Gastroesophageal sphincter (tissue), 4 donors: ENCODE measurements at regions not wholly inside any gene's neighbourhood (a gene's known extent, or its start where the extent isn't known, plus 50 kb on each side); places are given as distances from the start of the nearest gene placed in this dataset.

Experiments used
- ATAC-seq: fragments of 150-250 bp; one replicate; pipeline ENCODE4 v1.9.1; 2016; ENCODE audit warnings: mild to moderate bottlenecking, moderate library complexity
- H3K27ac ChIP-seq, 4 donors: fragments of 200-600 bp; sonication (generic) in 3 of 4; 1 replicate in 3 of 4; 2 replicates in 1 of 4; pipeline ENCODE4 v1.5.1; 2016 to 2019
- H3K27me3 ChIP-seq: fragments of 200-600 bp; sonication (generic); one replicate; pipeline ENCODE4 v1.5.1; 2019
- H3K36me3 ChIP-seq, 2 donors: fragments of 200-600 bp; sonication (generic); one replicate each; pipeline ENCODE4 v1.5.1; 2019; ENCODE audit warnings: control low read depth in 1 of 2
- H3K4me1 ChIP-seq, 3 donors: fragments of 200-600 bp; sonication (generic); 1 replicate in 2 of 3; 2 replicates in 1 of 3; pipeline ENCODE4 v1.5.1; 2016 to 2019; ENCODE audit warnings: control low read depth in 2 of 3
- H3K4me3 ChIP-seq, 2 donors: fragments of 200-600 bp; sonication (generic); one replicate each; pipeline ENCODE4 v1.5.1; 2019; ENCODE audit warnings: mild to moderate bottlenecking in 1 of 2, moderate library complexity in 1 of 2
- H3K9me3 ChIP-seq, 3 donors: fragments of 200-600 bp; sonication (generic); one replicate each; pipeline ENCODE4 v1.5.1; 2017 to 2019; ENCODE audit warnings: control low read depth in 2 of 3
- EP300 ChIP-seq: sonication (generic); formaldehyde crosslinking; IDR thresholded peaks from one replicate; pipeline ENCODE4 v1.6.1; 2017; ENCODE audit warnings: antibody characterized with exemption, mild to moderate bottlenecking
- POLR2A ChIP-seq, 2 donors: fragments of 450-650 bp; IDR thresholded peaks; one replicate each; pipeline ENCODE4 v1.6.1; 2017; ENCODE audit warnings: antibody characterized with exemption in 2 of 2, mild to moderate bottlenecking in 2 of 2, moderate library complexity in 1 of 2
- POLR2AphosphoS5 ChIP-seq: sonication (generic); formaldehyde crosslinking; IDR thresholded peaks from one replicate; pipeline ENCODE4 v1.6.1; 2017; ENCODE audit warnings: antibody characterized with exemption
- WGBS, 2 donors: methylation state at CpG; one replicate each; pipeline ENCODE4 v1.1.5; 2018; ENCODE audit warnings: low coverage in 1 of 2; 5-methylcytosine and 5-hydroxymethylcytosine counted together
- TF ChIP-seq, protein P1 (sequence below), 4 experiments: fragments of 200-600 bp in 2 of 4; fragments of 450-650 bp in 2 of 4; sonication (generic) in 1 of 4; IDR thresholded peaks; one replicate each; pipeline ENCODE4 v1.5.1; 2017 to 2019; ENCODE audit warnings: antibody characterized with exemption in 4 of 4, mild to moderate bottlenecking in 2 of 4, moderate library complexity in 2 of 4

DNA sequence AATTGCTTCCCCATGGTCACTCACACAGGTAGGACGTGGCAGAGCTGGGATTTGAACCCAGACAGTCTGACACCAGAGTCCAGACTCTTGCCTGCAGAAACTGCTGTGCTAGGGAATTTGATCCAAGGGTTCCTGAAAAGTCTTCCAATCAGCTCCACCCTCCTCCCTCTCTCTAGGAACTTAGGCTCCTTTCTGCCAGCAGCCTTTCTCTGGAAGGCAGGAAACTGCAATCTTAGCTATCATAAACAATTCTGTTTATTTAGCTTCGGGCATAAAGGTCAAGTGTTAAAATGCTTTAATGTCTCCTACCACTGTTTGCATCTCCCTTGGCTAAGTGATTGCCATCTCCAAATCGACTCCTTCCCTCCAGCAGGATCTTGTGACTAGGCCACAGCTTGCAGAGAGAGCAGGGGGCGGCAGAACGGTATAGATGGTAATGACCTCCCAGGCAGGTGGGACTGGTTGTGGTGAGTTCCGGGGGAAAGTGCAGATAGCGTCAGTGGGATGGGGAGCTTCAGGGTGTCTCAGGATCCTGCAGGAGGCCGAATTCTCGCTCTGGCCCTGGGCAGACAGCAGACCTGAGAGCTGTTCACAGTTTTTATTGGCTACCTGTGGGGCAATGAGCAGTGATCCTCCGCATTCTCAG, 882.4 kb upstream of the EEF2KMT start:
- Histone ChIP-seq H3K4me3 (no peak overlapping the region), H3K36me3 (no peaks in the 10 kb centered on the region), H3K9me3 (no peaks in the 10 kb centered on the region), H3K4me1 (no peaks in the 10 kb centered on the region), H3K27me3 (peaks cover 15% of the 10 kb centered on the region), H3K27ac (no peak overlapping the region)
- no peak for ATAC-seq
- 16 to 65% methylated on average over 2 to 9 of the region's 10 CpGs for WGBS, 2 donors
- TF ChIP-seq POLR2A (IDR thresholded peaks at IDR 0.05) (no peak), POLR2AphosphoS5 (no peak), EP300 (no peak)
- TF ChIP-seq, protein P1, sequence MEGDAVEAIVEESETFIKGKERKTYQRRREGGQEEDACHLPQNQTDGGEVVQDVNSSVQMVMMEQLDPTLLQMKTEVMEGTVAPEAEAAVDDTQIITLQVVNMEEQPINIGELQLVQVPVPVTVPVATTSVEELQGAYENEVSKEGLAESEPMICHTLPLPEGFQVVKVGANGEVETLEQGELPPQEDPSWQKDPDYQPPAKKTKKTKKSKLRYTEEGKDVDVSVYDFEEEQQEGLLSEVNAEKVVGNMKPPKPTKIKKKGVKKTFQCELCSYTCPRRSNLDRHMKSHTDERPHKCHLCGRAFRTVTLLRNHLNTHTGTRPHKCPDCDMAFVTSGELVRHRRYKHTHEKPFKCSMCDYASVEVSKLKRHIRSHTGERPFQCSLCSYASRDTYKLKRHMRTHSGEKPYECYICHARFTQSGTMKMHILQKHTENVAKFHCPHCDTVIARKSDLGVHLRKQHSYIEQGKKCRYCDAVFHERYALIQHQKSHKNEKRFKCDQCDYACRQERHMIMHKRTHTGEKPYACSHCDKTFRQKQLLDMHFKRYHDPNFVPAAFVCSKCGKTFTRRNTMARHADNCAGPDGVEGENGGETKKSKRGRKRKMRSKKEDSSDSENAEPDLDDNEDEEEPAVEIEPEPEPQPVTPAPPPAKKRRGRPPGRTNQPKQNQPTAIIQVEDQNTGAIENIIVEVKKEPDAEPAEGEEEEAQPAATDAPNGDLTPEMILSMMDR (IDR thresholded peaks at IDR 0.05), result no peak

DNA sequence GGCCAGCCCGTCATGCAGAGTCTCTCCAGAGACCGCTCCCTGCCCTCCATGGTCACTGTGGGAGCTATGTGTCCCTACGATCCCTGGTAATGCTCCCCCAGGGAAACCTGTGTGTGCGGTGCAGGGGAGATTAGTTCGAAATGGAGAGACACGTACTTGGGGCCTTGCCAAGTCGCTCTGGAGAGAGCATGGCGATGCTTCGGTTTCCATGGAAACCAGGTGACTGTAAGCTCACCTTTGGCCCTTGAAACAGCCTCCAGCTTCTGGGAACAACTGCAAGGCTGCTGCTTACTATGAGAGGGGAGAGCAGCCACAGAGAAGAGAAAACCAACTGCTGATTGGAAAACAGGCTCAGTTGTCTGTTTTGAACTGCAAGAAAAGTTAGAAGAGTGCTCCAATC, 879.7 kb upstream of the EEF2KMT start:
- Histone ChIP-seq H3K36me3 (no peaks in the 10 kb centered on the region), H3K27ac (no peak overlapping the region), H3K27me3 (peaks cover 10% of the 10 kb centered on the region), H3K9me3 (no peaks in the 10 kb centered on the region), H3K4me1 (no peaks in the 10 kb centered on the region), H3K4me3 (no peak overlapping the region)
- TF ChIP-seq EP300, result no peak
- TF ChIP-seq POLR2A (IDR thresholded peaks at IDR 0.05), result no peak
- TF ChIP-seq, protein P1 (IDR thresholded peaks at IDR 0.05), result no peak
- TF ChIP-seq POLR2AphosphoS5, result no peak
- no peak for ATAC-seq
- 42% methylated on average over 2 of the region's 9 CpGs; no CpG with 5 or more reads in 1 of the 2 donors for WGBS, 2 donors

DNA sequence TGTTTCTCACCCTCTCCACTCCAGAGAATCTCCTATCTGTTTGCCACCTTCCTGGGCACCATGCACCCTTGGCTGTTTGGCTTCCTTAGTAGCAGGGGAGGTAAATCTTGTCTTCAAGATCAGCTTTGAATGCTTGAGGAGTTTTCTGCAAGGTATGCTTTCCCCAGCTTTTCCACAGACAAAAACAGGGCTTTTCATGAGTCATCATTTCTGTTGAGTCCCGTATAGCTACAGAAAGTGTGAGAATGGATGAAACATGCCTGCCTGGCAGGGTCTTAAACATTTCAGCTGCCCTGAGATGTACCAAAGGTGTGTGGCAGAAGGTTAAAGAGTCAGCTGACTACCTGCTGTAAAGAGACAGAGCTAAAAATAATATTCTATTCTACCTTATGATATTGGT, 875.2 kb upstream of the EEF2KMT start:
- WGBS, 2 donors, result 83% methylated on average over 1 of the region's 1 CpG; no CpG with 5 or more reads in 1 of the 2 donors

DNA sequence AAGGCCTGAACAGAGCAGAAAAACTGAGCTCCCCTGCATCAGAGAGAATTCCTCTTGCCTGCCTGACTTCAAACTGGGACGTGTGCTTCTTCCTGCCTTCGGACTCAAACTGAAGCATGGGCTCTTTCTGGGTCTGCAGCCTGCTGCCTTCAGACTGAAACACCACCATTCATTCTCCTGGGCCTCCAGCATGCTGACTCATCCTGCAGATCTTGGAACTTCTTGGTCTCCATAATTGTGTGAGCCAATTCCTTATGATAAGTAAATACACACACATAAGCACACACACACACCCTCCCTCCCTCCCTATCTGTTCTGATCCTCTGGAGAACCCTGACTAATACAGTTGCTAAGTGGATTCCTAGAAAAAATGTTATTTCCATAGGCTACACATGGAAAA, 874.3 kb upstream of the EEF2KMT start:
- Histone ChIP-seq H3K27ac (no peak overlapping the region), H3K4me1 (no peaks in the 10 kb centered on the region), H3K9me3 (no peaks in the 10 kb centered on the region), H3K27me3 (peaks cover 14% of the 10 kb centered on the region), H3K36me3 (no peaks in the 10 kb centered on the region), H3K4me3 (no peak overlapping the region)
- ATAC-seq, result no peak
- 56 to 67% methylated on average over 2 of the region's 2 CpGs for WGBS, 2 donors
- TF ChIP-seq POLR2AphosphoS5 (no peak), EP300 (no peak), POLR2A (IDR thresholded peaks at IDR 0.05) (no peak)
- TF ChIP-seq, protein P1 (IDR thresholded peaks at IDR 0.05), result no peak

More for the DNA sequence above, 875.2 kb upstream of the EEF2KMT start:
- Histone ChIP-seq H3K4me1 (no peaks in the 10 kb centered on the region), H3K36me3 (no peaks in the 10 kb centered on the region), H3K27ac (no peak overlapping the region), H3K4me3 (no peak overlapping the region), H3K27me3 (peaks cover 14% of the 10 kb centered on the region), H3K9me3 (no peaks in the 10 kb centered on the region)
- TF ChIP-seq EP300, result no peak
- no peak for TF ChIP-seq POLR2AphosphoS5
- TF ChIP-seq, protein P1 (IDR thresholded peaks at IDR 0.05), result no peak
- TF ChIP-seq POLR2A (IDR thresholded peaks at IDR 0.05), result no peak
- no peak for ATAC-seq

DNA sequence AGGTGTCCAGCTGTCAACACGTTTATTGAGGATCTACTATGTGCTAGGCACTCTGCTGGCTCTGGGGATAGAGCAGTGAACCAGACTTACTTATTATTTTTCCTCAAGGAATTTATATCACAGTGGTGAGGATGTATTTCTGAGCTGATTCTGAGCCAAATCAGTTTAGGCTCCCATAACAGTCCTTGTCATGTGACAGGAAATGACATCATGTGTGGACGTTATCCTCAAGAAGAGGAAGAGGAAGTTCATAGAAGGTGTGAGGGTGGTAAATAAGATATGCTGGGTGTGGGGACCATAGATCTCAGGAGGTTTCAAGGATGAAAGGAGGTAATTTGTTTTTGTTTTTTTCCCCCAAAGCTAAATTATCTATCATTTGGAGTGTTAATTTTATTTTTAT, 873.5 kb upstream of the EEF2KMT start:
- no peaks in the 10 kb centered on the region for H3K4me1 ChIP-seq
- H3K27me3 ChIP-seq, result peaks cover 11% of the 10 kb centered on the region
- WGBS, 2 donors, result 25 to 86% methylated on average over 1 of the region's 2 CpGs
- no peak overlapping the region for H3K4me3 ChIP-seq
- TF ChIP-seq POLR2AphosphoS5 (no peak), POLR2A (IDR thresholded peaks at IDR 0.05) (no peak), EP300 (no peak)
- TF ChIP-seq, protein P1 (IDR thresholded peaks at IDR 0.05), result no peak
- ATAC-seq, result no peak
- H3K36me3 ChIP-seq, result no peaks in the 10 kb centered on the region
- no peaks in the 10 kb centered on the region for H3K9me3 ChIP-seq
- H3K27ac ChIP-seq, result no peak overlapping the region
